Caco-2 (cell line): ENCODE measurements at regions not wholly inside any gene's neighbourhood (a gene's known extent, or its start where the extent isn't known, plus 50 kb on each side); places are given as distances from the start of the nearest gene placed in this dataset.

Experiments
- BruUV-seq: library from RNA; stranded (reverse); fragments of 400-500 nt; replicated peaks from 2 replicates; lab custom pipeline; 2021; lab: Mats Ljungman, UMichigan
- CTCF ChIA-PET: fragments of 300-600 bp; sonication (Branson Sonifier 250); formaldehyde crosslinking; loops from one replicate; lab custom pipeline; 2022; ENCODE audit warnings: antibody characterized with exemption; lab: Charles Lee
- POLR2A ChIA-PET: fragments of 300-600 bp; sonication (Branson Sonifier 250); formaldehyde crosslinking; loops from one replicate; lab custom pipeline; 2022; ENCODE audit warnings: antibody characterized with exemption; lab: Charles Lee
- DNase-seq, 2 experiments: peaks; one replicate each; pipeline versions ENCODE4 v3.0.0 to v3.0.0-alpha.2; 2020 to 2022
- H3K27me3 ChIP-seq: replicated peaks from 2 replicates; pipeline ENCODE4 v1.6.0; 2011; ENCODE audit warnings: low read length; ENCODE audit not compliant: control insufficient read depth, insufficient read depth
- H3K36me3 ChIP-seq: 2 replicates; pipeline ENCODE4 v1.5.1; 2011; ENCODE audit warnings: low read length; ENCODE audit not compliant: control insufficient read depth, insufficient read depth
- H3K4me1 ChIP-seq: fragments of 250-450 bp; sonication (Bioruptor Pico); 2 replicates; pipeline ENCODE4 v1.5.1; 2020; ENCODE audit warnings: mild to moderate bottlenecking
- H3K4me3 ChIP-seq: 2 replicates; pipeline ENCODE4 v1.5.1; 2011; ENCODE audit warnings: low read depth, mild to moderate bottlenecking, control low read depth, low read length
- H3K9me3 ChIP-seq: fragments of 250-450 bp; sonication (Bioruptor Pico); 2 replicates; pipeline ENCODE4 v1.5.1; 2020; ENCODE audit warnings: mild to moderate bottlenecking, moderate library complexity
- H3K27ac Mint-ChIP-seq: one replicate; pipeline ENCODE4 v1.8.0; 2022; ENCODE audit warnings: mixed read lengths; ENCODE audit not compliant: unreplicated experiment
- H3K27me3 Mint-ChIP-seq: one replicate; pipeline ENCODE4 v1.8.0; 2022; ENCODE audit warnings: mixed read lengths; ENCODE audit not compliant: insufficient read depth, unreplicated experiment
- H3K36me3 Mint-ChIP-seq: one replicate; pipeline ENCODE4 v1.8.0; 2022; ENCODE audit warnings: mild to moderate bottlenecking, mixed read lengths; ENCODE audit not compliant: insufficient read depth, unreplicated experiment
- H3K4me1 Mint-ChIP-seq: one replicate; pipeline ENCODE4 v1.8.0; 2022; ENCODE audit warnings: low read depth, mixed read lengths; ENCODE audit not compliant: unreplicated experiment
- H3K4me3 Mint-ChIP-seq: one replicate; pipeline ENCODE4 v1.8.0; 2022; ENCODE audit warnings: mild to moderate bottlenecking, moderate library complexity, mixed read lengths; ENCODE audit not compliant: unreplicated experiment
- H3K9me3 Mint-ChIP-seq: one replicate; pipeline ENCODE4 v1.8.0; 2022; ENCODE audit warnings: mixed read lengths; ENCODE audit not compliant: unreplicated experiment
- CTCF ChIP-seq, 2 experiments: fragments of 200-600 bp in 1 of 2; IDR thresholded peaks; 1 replicate in 1 of 2; 2 replicates in 1 of 2; pipeline versions ENCODE4 v1.5.1 to v1.8.0; 2011 to 2022; ENCODE audit warnings: antibody characterized with exemption in 1 of 2, control low read depth in 1 of 2, inconsistent platforms in 1 of 2, low read depth in 1 of 2, low read length in 1 of 2, mild to moderate bottlenecking in 1 of 2, moderate library complexity in 1 of 2; ENCODE audit not compliant: insufficient read depth in 1 of 2, severe bottlenecking in 1 of 2, unreplicated experiment in 1 of 2
- intact Hi-C: fragments of 100-400 bp; cut with micrococcal nuclease; formaldehyde crosslinking; loops from one replicate; pipeline ENCODE4 v1.10.0; 2022; ENCODE audit not compliant: unreplicated experiment

GRCh38 chr4:27176400-27176799 lies 315.8 kb downstream of the STIM2 start:
- intact Hi-C loops: loop anchor here (1.0 kb wide), 2 partner anchors 128 to 142 kb away; no protein-coding TSS in a partner anchor
- ChIA-PET CTCF (interaction anchor here (0.6 kb wide), 1 partner anchor 142 kb away, joined by 7 read pairs; no protein-coding TSS in a partner anchor), POLR2A (no interaction called here)
- Mint-ChIP-seq H3K9me3 (no peaks in the 10 kb centered on the region), H3K27me3 (peaks cover 4% of the 10 kb centered on the region), H3K4me1 (peaks cover 7% of the 10 kb centered on the region), H3K36me3 (no peaks in the 10 kb centered on the region), H3K27ac (no peak overlapping the region), H3K4me3 (no peak overlapping the region)
- peak; percentile 42 to 48 for TF ChIP-seq CTCF (IDR thresholded peaks at IDR 0.05; ENCODE audit: insufficient read depth in 1 of 2, low read depth in 1 of 2, low read length in 1 of 2, severe bottlenecking in 1 of 2, unreplicated experiment in 1 of 2)
- H3K4me1 ChIP-seq: no peaks in the 10 kb centered on the region
- H3K36me3 ChIP-seq: no peaks in the 10 kb centered on the region
- no peaks in the 10 kb centered on the region for H3K9me3 ChIP-seq
- no TSS peak for BruUV-seq
- no peak overlapping the region for H3K4me3 ChIP-seq
- DNase-seq: peak; percentile 24 to 32
- no peaks in the 10 kb centered on the region for H3K27me3 ChIP-seq

GRCh38 chr4:27176881-27177280 lies 316.2 kb downstream of the STIM2 start:
- Mint-ChIP-seq H3K27me3 (peaks cover 4% of the 10 kb centered on the region), H3K27ac (no peak overlapping the region), H3K4me3 (no peak overlapping the region), H3K36me3 (no peaks in the 10 kb centered on the region), H3K9me3 (no peaks in the 10 kb centered on the region), H3K4me1 (peaks cover 7% of the 10 kb centered on the region)
- no peak for TF ChIP-seq CTCF (IDR thresholded peaks at IDR 0.05; ENCODE audit: insufficient read depth in 1 of 2, low read depth in 1 of 2, low read length in 1 of 2, severe bottlenecking in 1 of 2, unreplicated experiment in 1 of 2)
- H3K4me3 ChIP-seq: no peak overlapping the region
- H3K27me3 ChIP-seq: no peaks in the 10 kb centered on the region
- no peaks in the 10 kb centered on the region for H3K36me3 ChIP-seq
- DNase-seq: no peak
- H3K9me3 ChIP-seq: no peaks in the 10 kb centered on the region
- POLR2A ChIA-PET: no interaction called here
- intact Hi-C loops: loop anchor here (1.0 kb wide), 2 partner anchors 129 to 141 kb away; no protein-coding TSS in a partner anchor
- BruUV-seq: no TSS peak
- H3K4me1 ChIP-seq: no peaks in the 10 kb centered on the region
- CTCF ChIA-PET: interaction anchor here (0.6 kb wide), 1 partner anchor 141 kb away, joined by 7 read pairs; no protein-coding TSS in a partner anchor

GRCh38 chr4:27178061-27178460 lies 317.4 kb downstream of the STIM2 start:
- DNase-seq: no peak
- no TSS peak for BruUV-seq
- Histone ChIP-seq H3K4me1 (no peaks in the 10 kb centered on the region), H3K4me3 (no peak overlapping the region), H3K36me3 (no peaks in the 10 kb centered on the region), H3K9me3 (no peaks in the 10 kb centered on the region), H3K27me3 (no peaks in the 10 kb centered on the region)
- intact Hi-C loops: no loop called here
- H3K4me3 Mint-ChIP-seq: no peak overlapping the region
- H3K27ac Mint-ChIP-seq: no peak overlapping the region
- peaks cover 4% of the 10 kb centered on the region for H3K27me3 Mint-ChIP-seq
- H3K9me3 Mint-ChIP-seq: no peaks in the 10 kb centered on the region
- CTCF ChIA-PET: no interaction called here
- no peak for TF ChIP-seq CTCF (IDR thresholded peaks at IDR 0.05; ENCODE audit: insufficient read depth in 1 of 2, low read depth in 1 of 2, low read length in 1 of 2, severe bottlenecking in 1 of 2, unreplicated experiment in 1 of 2)
- H3K4me1 Mint-ChIP-seq: peaks cover 7% of the 10 kb centered on the region
- POLR2A ChIA-PET: no interaction called here
- no peaks in the 10 kb centered on the region for H3K36me3 Mint-ChIP-seq
